ENCODE measurements at regions not wholly inside any gene's neighbourhood (a gene's known extent, or its start where the extent isn't known, plus 50 kb on each side); places are given as distances from the start of the nearest gene placed in this dataset.

GRCh38 chr2:120452945-120453634 is 107.2 kb downstream of the INHBB start:
- peak in 2 of 10 donors; percentile 37 to 53 for DNase-seq
- intact Hi-C loops (cut with DNase I) = no loop called here

GRCh38 chr2:120453635-120453998 is 107.7 kb downstream of the INHBB start:
- DNase-seq = peak in 1 of 10 donors; percentile 15

GRCh38 chr2:120454654-120455385 is 108.9 kb downstream of the INHBB start:
- intact Hi-C loops (cut with DNase I) = no loop called here
- peak in 2 of 10 donors; percentile 24 to 37 for DNase-seq

More at GRCh38 chr2:120453635-120453998, 107.7 kb downstream of the INHBB start:
- intact Hi-C loops (cut with DNase I) = no loop called here

GRCh38 chr2:120455390-120455789 is 109.5 kb downstream of the INHBB start:
- intact Hi-C loops (cut with DNase I) = no loop called here
- no peak for DNase-seq

- peak in 1 of 10 donors; percentile 1 for DNase-seq
- intact Hi-C loops (cut with DNase I) = no loop called here
Observed at GRCh38 chr2:120456867-120457266, 110.9 kb downstream of the INHBB start.

GRCh38 chr2:120460511-120460910 is 114.6 kb downstream of the INHBB start:
- peak in 2 of 10 donors; percentile 9 to 38 for DNase-seq
- intact Hi-C loops (cut with DNase I) = no loop called here

GRCh38 chr2:120461092-120461491 is 115.2 kb downstream of the INHBB start:
- peak in 2 of 10 donors; percentile 16 to 24 for DNase-seq

GRCh38 chr2:120461546-120462537 is 115.9 kb downstream of the INHBB start:
- intact Hi-C loops (cut with DNase I) = no loop called here
- peak in 3 of 10 donors; percentile 8 to 77 (median 44) for DNase-seq

More at GRCh38 chr2:120461092-120461491, 115.2 kb downstream of the INHBB start:
- intact Hi-C loops (cut with DNase I) = no loop called here

GRCh38 chr2:120463527-120463926 is 117.6 kb downstream of the INHBB start:
- intact Hi-C loops (cut with DNase I) = no loop called here
- DNase-seq = peak in 3 of 10 donors; percentile 46 to 84 (median 76)

GRCh38 chr2:120463996-120464395 is 118.1 kb downstream of the INHBB start:
- DNase-seq = no peak
- intact Hi-C loops (cut with DNase I) = no loop called here

GRCh38 chr2:120464448-120464931 is 118.6 kb downstream of the INHBB start:
- intact Hi-C loops (cut with DNase I) = no loop called here
- peak in 3 of 10 donors; percentile 27 to 75 (median 31) for DNase-seq

GRCh38 chr2:120465012-120465700 is 119.2 kb downstream of the INHBB start:
- intact Hi-C loops (cut with DNase I) = no loop called here
- DNase-seq = peak in 3 of 10 donors; percentile 35 to 78 (median 55)

- intact Hi-C loops (cut with DNase I) = no loop called here
- DNase-seq = no peak
Observed at GRCh38 chr2:120465701-120465988, 119.7 kb downstream of the INHBB start.

- DNase-seq = peak in 3 of 10 donors; percentile 54 to 74 (median 67)
- intact Hi-C loops (cut with DNase I) = no loop called here
Observed at GRCh38 chr2:120465989-120466703, 120.2 kb downstream of the INHBB start.

- DNase-seq = peak in 2 of 10 donors; percentile 3 to 10
- intact Hi-C loops (cut with DNase I) = no loop called here
Observed at GRCh38 chr2:120466704-120467054, 120.7 kb downstream of the INHBB start.

- peak in 2 of 10 donors; percentile 36 to 43 for DNase-seq
Observed at GRCh38 chr2:120468136-120468535, 122.2 kb downstream of the INHBB start.

GRCh38 chr2:120469426-120469825 is 123.5 kb downstream of the INHBB start:
- intact Hi-C loops (cut with DNase I) = no loop called here
- DNase-seq = peak in 2 of 10 donors; percentile 47 to 73

More at GRCh38 chr2:120468136-120468535, 122.2 kb downstream of the INHBB start:
- intact Hi-C loops (cut with DNase I) = no loop called here

GRCh38 chr2:120470041-120470965 is 124.4 kb downstream of the INHBB start:
- peak in 2 of 10 donors; percentile 71 to 72 for DNase-seq
- intact Hi-C loops (cut with DNase I) = no loop called here
